ENCODE measurements at regions not wholly inside any gene's neighbourhood (a gene's known extent, or its start where the extent isn't known, plus 50 kb on each side); places are given as distances from the start of the nearest gene placed in this dataset.
"Not testable (repeated sequence)": the region's sequence is repeated elsewhere in the genome, so short reads cannot be mapped to it uniquely, and the experiment has no call there.

GRCh38 chr7:142636107-142636506 lies 113.2 kb upstream of the PRSS1 start:
- DNase-seq = not testable (repeated sequence)

GRCh38 chr7:142632271-142633134 lies 116.8 kb upstream of the PRSS1 start:
- peak; percentile 37 for DNase-seq

- DNase-seq = no peak
These were observed 119.5 kb upstream of the PRSS1 start for GRCh38 chr7:142629588-142630260.

GRCh38 chr7:142628945-142629344 lies 120.3 kb upstream of the PRSS1 start:
- DNase-seq = no peak

DNA sequence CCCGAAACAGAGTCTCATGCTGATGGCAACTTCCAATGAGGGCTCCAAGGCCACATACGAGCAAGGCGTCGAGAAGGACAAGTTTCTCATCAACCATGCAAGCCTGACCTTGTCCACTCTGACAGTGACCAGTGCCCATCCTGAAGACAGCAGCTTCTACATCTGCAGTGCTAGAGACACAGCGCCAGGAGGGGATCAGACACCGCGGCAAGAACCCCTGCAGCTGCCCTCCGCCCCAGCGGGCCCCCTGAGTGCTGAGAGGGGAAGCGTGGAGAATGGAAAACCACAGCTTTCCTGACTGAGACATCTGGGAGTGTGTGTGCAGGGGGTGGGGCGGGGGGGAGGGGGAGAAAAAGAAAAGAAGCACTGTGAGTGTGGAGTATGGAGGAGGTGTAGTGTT lies 122.0 kb upstream of the PRSS1 start:
- not testable (repeated sequence) for DNase-seq

DNA sequence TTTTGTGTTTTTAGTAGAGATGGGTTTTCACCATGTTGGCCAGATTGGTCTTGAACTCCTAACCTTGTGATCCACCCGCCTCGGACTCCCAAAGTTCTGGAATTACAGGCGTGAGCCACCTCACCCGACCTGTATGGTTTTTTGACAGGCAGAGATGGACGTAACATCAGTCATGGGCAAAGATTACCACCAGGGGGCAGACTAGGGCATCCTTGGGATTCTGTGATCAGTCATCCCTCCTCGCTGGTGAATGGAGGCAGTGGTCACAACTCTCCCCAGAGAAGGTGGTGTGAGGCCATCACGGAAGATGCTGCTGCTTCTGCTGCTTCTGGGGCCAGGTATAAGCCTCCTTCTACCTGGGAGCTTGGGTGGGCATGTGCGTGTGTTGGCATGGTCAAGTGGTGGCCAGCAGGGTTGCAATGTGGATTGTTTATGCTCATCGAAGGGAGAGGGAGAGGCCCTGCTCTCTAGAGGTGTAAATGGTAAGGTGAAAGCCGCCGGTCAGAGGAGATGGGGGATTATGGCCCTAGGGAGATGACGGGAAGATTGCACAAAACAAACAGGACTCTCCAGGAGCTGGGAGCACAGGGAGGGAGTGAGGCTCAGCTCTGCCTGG lies 122.7 kb upstream of the PRSS1 start:
- DNase-seq = peak; percentile 66

- not testable (repeated sequence) for DNase-seq
These were observed 124.1 kb upstream of the PRSS1 start for GRCh38 chr7:142625216-142625615.

- DNase-seq = no peak
These were observed 128.9 kb upstream of the PRSS1 start for GRCh38 chr7:142620402-142620801.

DNA sequence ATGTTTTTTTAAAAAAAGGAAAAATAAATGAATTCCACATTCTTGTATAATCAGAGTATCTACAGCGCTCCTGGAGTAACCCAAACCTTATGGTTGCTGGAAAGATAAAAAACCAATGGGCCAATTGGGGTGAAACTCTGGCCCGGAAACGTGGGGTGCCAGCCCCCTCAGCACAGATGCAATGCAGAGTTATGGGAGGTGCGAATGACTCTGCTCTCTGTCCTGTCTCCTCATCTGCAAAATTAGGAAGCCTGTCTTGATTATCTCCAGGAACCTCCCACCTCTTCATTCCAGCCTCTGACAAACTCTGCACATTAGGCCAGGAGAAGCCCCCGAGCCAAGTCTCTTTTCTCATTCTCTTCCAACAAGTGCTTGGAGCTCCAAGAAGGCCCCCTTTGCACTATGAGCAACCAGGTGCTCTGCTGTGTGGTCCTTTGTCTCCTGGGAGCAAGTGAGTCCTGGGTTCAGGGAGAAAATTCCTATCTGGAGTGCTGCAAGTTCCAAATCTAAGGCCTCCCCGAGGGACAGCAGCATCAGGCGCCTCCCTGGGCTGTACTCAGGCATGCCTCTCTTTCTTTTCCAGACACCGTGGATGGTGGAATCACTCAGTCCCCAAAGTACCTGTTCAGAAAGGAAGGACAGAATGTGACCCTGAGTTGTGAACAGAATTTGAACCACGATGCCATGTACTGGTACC lies 130.5 kb upstream of the PRSS1 start:
- DNase-seq = no peak

- no peak for DNase-seq
These were observed 132.4 kb upstream of the PRSS1 start for GRCh38 chr7:142616842-142617241.

- no peak for DNase-seq
These were observed 133.1 kb upstream of the PRSS1 start for GRCh38 chr7:142616121-142616643.

DNA sequence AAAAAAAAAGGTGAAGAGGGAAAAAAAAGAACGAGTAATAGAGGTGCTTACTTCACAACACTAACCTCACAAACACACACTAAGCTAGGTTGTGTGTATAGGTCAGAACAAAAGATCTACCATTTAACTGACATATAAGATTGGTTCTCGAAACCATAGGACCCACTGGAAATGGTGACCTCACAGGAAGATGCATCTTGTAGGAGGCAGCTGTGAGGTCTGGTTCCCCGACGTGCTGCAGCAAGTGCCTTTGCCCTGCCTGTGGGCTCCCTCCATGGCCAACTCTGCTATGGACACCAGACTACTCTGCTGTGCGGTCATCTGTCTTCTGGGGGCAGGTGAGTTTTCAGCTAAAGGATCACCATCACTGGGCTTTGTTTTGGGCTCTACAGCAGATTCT lies 133.8 kb upstream of the PRSS1 start:
- DNase-seq = no peak

DNA sequence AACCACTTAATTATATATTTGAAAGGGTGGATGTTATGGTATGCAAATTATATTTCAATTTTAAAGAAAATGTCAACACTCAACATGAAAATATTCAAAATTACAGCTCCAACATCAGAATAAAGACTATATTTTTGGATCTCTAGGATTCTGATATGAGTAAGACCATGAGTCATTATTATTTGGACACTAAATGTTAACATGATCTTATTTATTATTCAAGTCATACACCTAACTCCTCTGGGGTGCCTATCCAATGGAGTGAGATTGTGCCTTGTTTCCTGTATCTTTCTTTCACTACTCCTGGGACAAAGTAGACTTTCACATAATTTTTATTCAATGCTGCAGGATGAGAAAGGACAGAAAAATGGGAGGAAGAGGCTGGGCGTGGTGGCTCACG lies 135.2 kb upstream of the PRSS1 start:
- DNase-seq = no peak

DNA sequence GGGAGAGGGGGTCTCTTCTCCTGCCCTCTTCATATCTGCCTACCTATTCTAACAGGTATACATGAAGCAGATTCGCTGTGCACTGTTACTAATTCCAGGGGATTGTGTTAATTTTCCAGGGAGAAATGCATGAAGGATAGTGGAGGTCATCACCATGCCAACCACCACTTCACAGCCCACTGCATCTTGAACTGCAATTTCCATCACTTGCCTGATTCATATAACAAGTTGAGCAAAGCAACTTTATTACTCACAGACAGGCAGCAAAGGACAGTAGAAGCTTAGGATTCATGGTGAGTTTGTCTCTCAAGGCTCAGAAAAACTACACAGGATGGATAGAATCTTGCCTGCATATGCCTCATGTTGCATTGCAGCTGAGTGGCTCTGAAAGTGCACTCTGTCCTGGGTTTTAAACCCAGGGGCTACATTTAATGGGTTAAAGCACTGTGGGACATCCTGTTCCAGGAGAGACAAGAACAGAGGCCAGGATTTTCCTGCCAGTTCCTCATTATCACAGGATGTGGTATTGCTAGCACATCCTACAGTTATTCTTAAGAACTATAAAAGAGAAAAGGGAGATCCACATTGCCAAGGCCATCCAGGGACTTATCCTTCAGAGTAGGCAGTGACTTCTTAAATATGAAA lies 136.9 kb upstream of the PRSS1 start:
- no peak for DNase-seq

DNA sequence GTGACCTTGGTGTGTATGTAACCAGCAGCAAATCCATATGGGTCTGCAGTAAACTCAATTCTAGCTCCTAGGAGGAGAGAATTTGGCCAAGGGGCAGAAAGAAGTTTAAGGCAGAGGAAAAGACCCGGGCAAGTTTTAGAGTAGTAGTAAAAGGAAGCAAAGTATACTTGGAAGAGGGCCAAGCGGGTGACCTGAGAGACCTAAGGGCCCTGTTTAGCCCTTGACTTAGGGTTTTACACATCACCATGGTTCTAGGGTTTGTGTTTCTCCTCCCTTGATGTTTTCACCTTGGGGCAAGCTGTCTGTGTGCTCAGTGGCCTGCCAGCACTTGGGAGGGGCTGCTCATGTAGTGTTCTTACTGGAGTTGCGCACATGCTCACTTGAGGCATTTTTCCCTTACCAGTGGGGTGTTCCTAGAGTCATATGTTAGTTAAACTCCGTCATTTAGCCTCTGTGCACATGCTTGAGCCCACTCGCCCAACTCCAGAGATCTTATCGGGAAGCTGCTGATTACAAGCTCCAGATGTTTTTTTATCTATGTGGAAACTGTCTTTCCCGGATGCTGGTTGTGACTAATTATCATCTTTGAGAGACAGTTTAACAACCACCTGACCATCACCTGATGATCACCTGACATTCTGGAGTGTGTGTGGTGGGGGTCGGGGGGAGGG lies 137.6 kb upstream of the PRSS1 start:
- DNase-seq = no peak

DNA sequence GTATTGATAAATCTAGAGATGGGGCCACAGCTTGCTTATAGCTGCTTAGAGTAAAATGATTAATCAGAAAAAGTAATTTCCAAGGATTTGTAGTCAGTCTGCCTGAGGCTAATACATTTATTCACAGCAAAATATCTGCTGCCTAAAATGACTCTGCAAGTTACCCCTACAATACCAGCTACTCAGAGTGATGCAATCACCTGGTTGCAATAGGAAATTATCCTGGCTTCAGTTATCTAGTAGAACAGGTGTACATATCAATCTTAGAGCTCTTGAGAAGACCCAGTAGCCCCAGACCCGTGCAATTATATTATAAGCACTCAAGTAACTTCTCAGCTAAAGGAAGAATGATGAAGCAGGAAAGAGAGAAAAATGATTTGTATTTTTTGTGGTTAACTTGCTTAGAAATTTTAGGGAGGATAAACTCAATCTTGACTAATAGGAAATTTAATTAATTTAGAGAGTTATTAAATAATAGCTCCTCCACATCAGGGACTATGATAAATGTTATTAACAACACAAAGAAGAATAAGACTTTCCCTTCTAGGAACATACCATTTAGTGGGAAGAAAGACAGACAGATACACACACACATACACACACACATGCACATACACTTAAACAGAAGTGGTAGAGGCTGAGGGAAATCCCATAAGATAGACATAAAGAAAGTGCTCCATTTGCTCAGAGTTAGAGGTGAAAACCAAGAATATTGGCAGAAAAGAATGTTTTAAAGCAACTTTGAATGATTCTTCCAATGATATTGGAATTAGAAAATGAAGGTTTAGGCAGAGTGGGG lies 140.4 kb upstream of the PRSS1 start:
- DNase-seq = no peak

DNA sequence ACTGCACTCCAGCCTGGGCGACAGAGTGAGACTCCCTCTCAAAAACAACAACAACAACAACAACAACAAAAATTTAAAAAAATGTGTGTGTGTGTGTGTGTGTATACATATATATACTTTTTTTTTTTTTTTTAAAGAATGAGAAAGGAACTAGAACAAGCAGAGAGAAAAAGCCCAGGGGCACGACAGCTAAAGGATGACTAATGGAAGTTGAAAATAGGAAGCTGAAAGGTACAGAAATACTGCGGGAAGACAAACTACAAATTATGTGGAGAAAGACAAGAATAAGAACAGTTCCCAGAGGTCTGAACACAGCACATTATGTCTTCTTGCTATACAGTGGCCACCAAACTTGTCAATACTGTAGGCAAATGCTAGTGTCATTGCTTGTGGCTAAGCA lies 141.9 kb upstream of the PRSS1 start:
- DNase-seq = no peak

DNA sequence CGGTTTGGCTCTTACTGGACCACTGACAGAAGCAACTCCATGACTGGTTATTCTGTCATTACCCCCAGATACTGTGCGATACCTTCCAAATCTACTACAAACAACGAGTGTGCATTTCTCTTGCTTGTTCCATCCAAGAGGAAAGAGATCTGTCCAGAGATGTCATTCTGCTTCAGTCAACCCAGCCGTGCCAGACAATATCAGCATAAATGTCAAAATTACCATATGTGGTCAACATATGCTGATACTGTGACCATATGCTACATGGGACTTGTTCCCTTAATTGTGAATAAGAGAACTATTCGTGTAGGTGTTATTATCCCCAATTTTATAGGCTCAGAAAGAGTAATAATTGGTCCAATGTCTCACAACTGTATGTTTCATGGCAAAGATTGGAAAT lies 143.2 kb upstream of the PRSS1 start:
- no peak for DNase-seq

- no peak for DNase-seq
These were observed 144.6 kb upstream of the PRSS1 start for GRCh38 chr7:142604671-142605070.

- peak; percentile 43 for DNase-seq
These were observed 145.3 kb upstream of the PRSS1 start for GRCh38 chr7:142603870-142604448.

DNA sequence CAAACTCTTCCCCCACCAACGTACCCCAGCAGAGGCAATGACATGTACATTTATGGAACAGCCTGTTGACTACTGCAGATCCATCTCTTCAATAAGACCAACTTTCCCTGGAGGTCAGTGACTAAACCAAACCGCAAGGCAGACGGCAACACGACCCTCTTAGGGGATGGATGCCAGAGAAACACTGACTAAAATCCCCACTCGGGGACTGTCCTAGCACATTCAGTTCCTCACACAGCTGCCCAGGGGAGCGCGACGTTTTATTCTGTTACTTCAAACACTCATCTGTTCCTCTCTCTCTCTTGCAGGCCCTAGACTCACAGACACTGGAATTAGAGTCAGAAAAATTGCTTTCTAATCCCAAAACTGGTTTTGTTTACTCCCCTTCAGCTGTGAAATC lies 146.5 kb upstream of the PRSS1 start:
- DNase-seq = no peak

Data from stimulated activated CD4-positive, alpha-beta T cell treated with anti-CD3 and anti-CD28 coated beads, Interleukin-1b, Interleukin-23, amount 100 ng/mL, for 48 hours (primary cell).